Putamen (tissue), 1 donor: ENCODE measurements at regions not wholly inside any gene's neighbourhood (a gene's known extent, or its start where the extent isn't known, plus 50 kb on each side); places are given as distances from the start of the nearest gene placed in this dataset.
"Not testable (repeated sequence)": the region's sequence is repeated elsewhere in the genome, so short reads cannot be mapped to it uniquely, and the experiment has no call there.

Experiments
- DNase-seq: peaks from one replicate; pipeline ENCODE4 v3.0.0-alpha.2; 2016; ENCODE audit warnings: low spot score

DNA sequence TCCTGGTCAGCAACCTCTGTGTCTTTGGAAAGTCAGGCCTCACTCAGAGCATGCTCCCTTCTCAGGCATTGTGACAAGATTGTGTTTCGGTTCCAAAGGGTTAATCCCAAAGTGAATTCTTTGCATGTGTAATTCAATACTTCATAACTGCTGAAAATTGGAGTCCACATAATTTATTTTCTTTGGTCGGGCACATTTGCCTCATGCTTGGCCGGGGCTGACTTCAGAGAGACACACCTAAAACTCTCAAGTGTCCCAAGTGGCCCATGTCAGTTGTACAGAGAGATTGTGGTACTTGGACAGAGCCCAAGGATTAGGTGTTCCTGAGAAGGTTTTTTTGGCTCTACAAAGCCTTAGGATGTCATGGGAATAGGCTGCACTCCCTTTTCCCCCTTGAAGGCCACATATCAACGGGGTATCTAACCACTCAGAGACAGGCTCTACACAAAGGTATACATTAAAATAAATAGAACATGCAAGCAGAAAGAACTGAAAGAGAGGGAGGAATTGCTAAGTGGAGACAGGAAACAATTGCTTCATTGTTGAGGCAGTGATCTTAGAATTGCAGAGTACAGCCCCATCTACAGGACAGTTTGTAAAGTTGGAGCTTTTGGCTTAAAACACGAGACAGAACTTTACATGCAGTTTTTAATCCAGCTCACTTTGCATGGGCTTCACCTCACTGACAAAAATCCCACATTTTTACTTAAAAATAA is 1232.3 kb upstream of the ZEB2 start:
- peak; percentile 70 for DNase-seq

DNA sequence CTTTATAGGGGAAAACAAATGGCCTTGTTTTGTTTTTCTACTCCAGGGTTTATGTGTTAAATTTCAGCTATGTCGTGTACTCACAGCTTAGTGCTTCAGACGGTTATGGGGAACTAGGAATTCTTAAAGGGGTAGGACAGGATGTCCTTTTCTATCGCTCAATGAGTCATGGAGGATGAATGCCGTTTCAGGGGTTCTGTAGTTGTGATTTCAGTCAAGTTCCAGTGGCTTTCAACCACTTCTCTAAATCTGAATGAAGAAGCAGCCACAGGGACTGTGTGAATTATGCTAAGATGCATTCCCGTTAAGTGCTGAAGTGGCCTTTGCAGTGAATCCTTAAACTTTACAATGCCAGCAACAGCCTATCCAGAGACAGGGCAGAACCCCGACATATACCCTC is 1231.7 kb upstream of the ZEB2 start:
- DNase-seq = peak; percentile 19

DNA sequence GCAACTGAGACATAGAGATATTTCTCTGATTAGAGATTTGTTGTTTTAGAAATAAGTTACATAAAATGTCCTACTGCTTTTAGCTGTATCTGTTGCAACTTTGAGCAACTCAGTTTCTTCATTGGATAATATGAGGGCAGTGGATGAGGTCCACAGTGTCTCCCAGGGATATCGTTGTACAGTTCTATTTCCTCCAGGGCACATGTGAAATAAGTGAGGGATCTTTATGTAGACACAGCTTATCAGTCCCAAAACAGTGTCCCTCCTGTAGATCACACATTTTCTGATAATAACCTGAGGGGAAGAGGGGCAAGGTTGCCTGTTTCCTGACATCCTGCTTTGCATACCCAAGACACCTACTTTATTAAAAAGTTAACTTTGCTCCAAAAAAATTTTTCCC is 1231.2 kb upstream of the ZEB2 start:
- DNase-seq = no peak

DNA sequence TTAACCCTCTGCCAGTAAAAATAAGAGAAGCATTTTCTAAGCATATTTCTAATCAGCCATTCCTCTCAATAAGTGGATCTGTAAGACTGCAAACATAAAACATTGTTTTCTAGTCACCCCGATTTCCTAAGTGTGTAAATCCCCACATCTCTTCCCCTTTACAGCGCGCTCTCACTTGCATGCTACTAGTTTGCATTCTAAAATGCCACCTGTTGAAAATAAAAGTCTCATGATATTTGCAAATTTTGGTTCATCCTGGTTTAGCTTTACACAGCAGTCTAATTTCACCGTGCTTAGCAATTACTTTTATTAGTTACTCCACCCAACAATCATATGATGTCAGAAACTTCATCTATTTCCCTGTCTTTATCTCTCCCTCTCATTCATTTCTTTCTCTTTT is 1230.7 kb upstream of the ZEB2 start:
- no peak for DNase-seq

DNA sequence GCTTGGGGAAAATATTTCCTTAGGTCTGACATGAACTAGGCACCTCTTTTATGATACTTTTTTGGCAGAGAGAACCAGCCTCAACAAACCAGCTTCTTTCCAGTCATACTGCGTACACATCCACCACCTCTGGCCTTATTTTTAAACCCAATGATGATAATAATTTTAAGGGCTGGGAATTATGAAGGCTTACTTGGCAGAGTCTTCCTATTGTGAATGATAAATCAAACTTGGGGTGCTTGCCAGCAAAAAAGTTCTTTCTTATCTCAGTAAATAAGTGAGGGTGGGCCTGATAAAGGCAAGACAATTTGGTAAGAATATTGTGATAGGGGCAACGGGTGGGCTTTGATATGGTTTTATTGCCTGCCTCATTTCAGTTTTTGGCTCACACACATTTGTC is 1230.2 kb upstream of the ZEB2 start:
- no peak for DNase-seq

DNA sequence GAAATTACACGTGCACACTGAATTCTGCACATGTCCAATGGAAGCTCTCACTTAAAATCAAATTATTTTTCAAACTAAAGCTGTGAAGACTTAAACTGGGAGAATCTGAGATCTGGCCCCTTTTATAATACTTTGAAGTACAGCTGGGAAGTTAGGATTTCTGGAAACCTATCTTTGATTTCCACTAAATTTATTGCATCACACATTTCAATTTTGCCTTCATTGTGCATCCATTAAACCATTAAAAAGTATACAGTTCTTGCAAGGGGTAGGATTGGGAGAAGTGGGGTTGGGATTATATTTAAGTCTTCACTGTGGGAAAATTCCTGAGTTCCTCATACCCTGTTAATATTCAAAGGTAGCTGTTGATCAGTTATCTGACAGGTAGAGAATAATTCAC is 1229.6 kb upstream of the ZEB2 start:
- DNase-seq = no peak

DNA sequence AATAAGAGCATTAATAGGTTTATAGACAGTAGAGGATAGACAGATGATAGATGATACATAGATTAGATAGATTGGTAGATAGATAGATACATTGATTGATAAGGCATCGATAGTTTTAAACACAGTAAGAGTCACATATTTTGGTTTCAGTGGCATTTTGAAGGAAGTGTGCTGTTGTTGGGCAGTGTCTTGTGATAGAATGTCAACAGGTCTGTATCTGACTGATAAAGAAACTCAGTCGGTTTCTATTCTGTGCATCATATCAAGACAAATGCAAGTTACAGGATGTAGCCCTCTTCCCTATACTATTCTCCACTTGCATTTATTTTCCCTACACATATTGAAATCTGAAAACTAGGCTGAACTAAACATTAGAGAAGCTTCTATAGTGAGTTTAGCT is 1229.0 kb upstream of the ZEB2 start:
- DNase-seq = no peak

DNA sequence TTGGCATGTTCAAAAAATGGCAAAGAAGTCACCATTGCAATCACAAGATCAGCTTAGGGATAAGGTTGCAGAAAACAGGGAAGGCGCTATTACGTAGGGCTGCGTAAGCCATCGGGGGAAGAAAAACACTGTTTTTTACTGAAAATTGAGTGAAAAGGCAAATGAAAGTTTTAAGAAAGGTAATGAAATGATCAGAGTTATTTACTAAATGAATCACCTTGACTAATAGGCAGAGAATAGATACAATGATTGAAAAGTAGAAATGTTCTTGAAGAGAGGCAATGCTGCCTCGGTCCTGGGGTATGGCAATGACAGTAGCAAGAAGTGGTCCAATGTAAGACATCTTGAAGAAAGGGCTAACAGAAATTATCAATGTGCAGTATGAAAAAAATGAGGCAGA is 1227.8 kb upstream of the ZEB2 start:
- DNase-seq = no peak

DNA sequence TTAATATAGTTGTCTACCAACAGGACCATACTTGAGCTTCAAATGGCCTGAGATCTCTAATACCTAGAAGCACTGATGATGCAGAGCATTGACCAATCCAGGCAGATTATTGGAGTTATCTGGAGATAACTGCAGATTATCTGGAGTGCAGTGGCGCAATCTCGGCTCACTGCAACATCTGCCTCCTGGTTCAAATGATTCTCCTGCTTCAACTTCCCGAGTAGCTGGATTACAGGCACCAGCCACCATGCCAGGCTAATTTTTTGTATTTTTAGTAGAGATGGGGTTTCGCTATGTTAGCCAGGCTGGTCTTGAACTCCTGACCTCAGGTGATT is 1225.4 kb upstream of the ZEB2 start:
- not testable (repeated sequence) for DNase-seq

DNA sequence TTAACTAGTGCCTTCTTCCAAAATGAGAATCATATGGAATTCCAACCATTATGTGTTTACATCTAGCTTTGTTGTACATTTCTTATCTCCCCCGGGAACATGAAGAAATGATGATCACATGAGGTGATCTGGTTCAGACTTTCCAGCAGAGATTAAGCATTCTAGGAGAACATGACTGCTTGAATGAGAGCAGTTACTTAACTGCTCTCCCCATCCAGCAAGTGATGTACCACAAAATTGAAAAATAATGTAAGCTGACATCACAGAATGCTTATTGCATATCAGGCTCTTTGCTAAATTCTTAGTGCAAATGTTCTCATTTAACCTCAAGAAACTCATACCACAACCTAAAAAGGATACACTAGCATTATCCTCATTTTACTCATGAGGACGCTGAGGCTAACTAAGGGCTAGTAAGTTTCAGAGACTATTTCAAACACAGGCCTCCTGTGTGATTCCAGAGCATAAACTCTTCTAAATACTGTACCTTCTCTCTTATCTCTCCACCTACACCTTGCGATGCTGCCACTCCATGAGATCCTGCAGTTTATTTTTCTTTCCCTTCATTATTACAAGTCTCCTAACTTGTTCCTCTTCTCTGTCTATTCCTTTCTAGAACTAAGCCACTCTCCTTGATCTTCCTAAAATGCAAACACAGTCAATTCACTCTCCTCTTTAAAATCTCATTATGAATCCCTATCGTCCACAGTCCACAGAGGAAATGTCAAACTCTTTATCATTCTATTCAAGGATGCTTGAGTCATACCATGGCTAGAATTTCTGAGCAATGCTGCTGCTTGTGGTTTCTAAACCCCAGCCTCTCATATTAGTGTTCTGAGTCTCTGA is 1224.8 kb upstream of the ZEB2 start:
- DNase-seq = no peak

DNA sequence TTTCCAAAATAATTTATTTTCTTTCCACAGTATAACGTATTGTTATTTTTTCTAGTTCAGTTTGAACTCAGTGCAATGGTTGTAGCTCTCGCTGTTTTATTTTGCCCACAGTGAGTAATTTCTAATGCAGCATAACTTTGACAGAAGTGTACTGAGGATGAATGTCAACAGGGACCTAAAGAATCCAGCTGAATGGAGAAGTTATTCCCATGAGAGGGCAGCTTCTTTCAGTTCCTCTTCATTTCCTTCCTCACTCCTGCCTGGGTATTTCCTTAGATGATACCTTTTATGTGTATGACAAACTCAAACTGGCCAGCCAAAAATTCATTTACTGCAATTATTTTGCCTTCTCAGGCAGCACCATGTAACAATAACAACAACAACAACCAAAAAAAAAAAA is 1223.1 kb upstream of the ZEB2 start:
- no peak for DNase-seq

DNA sequence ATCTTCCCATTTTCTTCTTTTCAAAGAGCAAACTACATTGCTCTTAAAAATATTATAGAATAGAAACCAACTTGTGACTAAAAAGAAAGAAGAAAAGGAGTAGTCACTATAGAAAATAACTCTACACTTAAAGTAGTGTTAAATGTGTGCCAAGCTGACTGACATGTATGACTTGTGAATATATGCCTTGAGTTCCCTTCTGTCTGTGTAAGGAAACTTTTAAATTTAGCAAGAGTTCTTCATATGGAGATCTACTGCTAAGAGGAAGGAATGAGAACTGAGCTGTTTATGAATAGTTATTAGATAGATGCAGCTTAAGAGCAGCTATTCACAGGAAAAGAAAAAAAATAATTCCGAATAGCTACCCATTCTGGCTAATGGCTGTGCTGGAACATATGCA is 1221.7 kb upstream of the ZEB2 start:
- DNase-seq = no peak

DNA sequence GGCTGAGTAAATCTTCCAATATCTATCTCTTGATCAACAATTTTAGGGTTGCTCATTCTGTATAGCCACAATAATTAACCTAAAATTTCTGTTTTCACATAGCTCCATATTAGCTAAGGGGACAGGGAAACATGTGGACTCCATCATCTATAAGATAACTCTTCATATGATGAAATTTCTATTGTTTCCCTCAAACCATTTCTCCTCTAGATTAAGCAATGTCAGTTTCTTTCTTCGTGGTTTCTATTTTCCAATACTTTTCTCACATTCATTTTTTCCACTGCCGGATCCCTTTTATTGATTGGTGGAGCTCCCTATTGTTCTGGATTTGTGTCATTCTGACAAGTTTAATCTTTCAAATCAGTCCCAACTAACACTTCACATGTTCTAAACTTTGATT is 1221.3 kb upstream of the ZEB2 start:
- no peak for DNase-seq

DNA sequence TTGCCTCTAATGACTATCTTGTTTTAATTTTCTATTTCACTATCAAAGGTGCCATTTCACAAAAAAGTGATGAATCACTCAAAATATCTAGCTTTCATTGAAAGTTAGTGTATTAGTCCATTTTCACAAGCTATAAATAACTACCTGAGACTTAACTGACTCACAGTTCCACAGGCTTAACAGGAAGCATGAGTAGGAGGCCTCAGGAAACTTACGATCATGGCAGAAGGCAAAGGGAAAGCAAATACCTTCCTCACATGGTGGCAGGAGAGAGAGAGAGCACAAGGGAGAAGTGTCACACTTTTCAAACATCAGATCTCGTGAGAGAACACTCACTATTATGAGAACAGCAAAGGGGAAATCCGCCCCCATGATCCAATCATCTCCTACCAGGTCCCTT is 1220.4 kb upstream of the ZEB2 start:
- DNase-seq = no peak

DNA sequence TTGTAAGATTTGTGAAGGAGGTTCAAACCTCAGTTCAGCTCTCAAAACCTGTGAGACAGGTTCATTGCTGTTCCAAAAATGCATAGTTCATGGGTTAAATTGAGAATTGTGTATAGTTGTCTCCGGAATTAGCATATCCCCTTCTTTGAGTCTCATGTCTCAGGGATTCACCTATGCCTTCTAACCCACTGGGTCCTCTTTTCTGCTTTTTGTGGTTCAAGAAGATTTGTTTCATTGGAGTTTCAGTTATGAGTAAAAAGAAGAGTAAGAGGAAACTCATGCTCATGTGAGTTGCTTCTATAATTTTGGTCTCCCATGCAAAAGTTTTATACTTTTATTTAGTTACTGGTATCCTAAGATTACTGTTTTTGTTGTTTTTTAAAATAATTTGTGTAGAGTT is 1219.8 kb upstream of the ZEB2 start:
- DNase-seq = no peak

DNA sequence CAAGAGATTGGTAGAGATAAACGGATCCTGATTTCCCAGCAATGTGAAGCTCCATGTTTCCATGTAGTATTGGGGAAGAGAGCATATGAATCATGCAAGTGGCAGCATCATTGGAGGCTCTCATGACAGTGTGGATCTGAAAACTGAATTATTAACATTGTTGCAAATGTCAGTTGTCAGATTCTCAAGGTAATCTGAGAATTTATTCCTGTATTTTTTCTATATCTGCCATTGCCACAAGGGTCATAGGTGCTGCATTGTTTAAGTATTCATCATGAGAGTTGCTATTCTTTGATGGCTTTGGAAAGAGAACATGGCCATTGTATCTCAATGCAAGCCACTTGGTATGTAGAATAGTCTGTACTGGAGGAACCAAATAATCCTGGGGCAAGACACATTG is 1217.0 kb upstream of the ZEB2 start:
- DNase-seq = no peak

DNA sequence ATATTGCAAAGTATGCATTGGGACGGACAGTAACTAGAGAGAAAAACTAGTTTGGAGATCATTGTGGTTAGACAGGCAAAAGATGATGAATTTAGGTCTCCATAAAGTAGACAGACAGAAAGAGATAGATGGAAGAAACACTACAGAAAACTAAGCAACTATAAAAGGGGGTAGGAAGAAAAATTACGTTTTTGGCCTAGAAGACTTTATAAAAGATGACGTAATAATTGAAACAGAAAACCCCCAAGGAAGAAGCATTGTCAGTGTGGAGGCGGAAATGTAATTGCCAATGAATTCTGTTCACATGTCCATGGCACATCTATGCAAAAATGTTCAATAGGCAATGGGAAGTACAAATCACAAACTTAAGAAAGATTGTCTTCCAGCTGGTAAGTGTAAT is 1211.5 kb upstream of the ZEB2 start:
- no peak for DNase-seq

DNA sequence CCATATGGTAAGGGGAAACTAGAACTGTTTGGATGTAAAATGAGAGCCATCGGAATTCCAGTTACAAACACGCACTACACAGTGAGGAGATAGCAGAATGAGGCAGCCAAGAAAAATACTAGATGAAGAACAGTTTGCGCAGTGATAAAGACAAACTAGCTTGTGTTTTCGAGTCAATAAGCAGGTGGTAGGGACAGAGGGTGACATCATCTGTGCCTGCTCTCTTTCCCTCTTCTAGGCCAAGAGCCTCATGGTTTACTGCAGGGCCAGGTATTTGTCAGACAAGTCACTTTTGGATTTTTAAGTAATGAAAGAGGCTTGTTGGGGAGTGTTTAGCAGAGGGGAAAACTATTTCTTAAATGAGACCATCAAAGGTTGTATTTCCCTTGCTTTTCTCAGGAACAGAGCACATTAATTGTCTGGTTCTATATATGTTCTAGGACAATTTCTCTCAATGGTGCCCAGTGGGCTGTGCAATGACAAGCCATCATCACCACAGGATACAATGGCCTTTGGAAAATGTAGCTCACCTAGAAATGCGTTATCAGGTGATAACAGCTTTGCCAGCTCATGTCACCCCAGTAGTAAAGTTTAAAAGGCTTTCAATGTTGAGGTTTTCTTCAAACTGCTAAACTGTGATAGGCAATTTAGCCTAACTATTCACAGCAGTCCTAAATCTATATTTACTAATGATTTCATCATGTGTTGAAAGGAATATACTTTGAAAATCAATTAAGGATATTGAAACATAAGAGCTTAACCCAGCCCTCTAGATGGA is 1210.3 kb upstream of the ZEB2 start:
- no peak for DNase-seq

DNA sequence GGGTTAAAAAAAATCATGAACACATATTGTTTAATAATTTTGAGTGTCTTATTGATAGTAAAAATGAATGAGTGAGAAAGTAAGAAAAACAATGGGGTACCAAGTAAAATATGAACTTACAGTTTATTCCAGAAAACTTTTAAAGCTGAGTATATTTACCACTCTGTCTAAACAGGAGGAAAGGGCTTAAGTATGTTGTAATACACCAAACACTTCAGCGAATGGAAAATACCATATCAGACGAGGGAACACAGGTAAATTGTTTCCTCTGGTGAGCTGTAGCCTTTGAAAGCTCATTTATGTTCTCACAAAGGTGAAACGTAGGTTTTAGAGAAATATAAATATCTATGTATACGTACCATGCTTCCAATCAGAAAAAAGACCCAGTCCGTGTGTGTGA is 1209.6 kb upstream of the ZEB2 start:
- no peak for DNase-seq

DNA sequence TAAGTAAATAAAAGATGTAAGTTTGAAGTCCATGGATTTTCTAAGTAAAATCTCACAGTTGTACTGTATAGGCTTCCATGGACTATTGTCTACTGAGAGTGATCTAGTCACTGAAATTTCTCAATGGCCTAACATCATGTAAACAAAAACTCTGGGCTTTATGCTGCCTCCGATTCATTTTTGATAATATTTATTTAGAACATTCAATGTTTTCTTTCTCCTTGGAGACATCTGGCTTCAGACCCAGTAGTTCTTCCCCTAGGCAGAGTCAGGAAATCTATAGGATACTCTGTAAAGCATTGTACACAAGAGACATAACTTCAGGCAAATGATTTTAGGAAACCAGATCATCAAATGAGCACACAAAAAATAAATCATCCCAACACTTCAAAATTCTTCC is 1208.6 kb upstream of the ZEB2 start:
- DNase-seq = no peak

DNA sequence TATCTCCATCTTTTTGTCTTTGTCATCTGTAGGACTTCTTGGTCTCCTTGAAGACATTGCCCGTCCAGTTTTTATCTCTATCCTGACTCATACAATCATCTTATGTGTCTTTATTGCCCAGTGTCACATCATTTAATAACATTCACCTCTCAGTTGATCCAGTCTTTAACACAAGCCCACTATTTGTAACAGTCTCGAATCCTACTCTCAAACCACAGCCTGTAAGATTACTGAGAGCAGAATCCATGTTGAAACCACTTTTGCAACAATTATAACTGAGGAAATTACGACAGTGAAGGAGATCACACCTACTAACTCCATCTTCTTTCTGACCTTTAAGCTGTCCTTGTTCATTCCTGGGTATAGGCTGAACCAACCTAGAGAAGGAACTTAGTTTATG is 1206.0 kb upstream of the ZEB2 start:
- DNase-seq = no peak

DNA sequence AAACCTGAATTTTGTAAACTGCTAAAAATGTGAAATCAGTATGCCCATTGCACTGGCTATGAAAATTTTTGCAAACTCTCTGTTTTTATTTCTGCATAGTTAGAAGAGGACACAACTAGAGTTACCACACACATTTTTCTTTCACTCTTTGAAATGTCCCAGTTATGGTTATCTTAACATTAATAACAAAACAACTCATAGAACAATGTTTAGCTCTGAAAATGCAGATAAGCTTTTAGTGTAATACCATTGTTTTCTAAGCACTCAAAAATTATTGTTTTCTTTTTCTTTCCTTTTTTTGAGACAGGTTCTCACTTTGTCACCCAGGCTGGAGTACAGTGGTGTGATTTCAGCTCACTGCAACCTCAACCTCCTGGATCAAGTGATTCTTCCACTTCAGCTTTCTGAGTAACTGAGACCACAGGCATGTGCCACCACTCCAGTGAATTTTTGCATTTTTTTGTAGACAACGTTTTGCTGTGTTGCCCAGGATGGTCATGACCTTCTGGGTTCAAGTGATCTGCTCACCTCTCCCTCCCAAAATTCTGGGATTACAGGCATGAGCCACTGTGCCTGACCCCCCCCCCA is 1204.5 kb upstream of the ZEB2 start:
- DNase-seq = no peak

DNA sequence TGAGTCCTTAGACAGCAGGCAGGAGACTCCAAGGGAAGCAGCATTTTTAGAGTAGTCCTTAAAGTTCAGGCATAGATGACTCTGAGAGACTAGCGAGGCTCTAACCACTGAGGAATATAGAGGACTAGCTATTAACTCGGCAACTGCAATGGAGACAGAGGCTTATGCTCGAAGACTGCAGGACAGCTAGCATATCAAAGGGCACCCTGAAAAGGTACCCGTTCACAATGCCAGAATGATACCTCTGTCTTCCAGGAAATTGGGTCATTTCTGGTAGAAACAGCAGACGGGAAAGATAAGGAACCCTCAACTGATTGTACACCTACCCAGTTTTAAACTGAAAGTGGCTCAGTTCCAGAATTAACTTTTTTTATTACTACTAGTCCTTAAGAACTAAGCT is 1204.0 kb upstream of the ZEB2 start:
- no peak for DNase-seq
